Stimulated activated naive CD4-positive, alpha-beta T cell treated with Interleukin-2 at 50 U/mL for 16 hours (primary cell): ENCODE measurements at regions not wholly inside any gene's neighbourhood (a gene's known extent, or its start where the extent isn't known, plus 50 kb on each side); places are given as distances from the start of the nearest gene placed in this dataset.
"Not testable (repeated sequence)": the region's sequence is repeated elsewhere in the genome, so short reads cannot be mapped to it uniquely, and the experiment has no call there.

Source experiments
- DNase-seq: peaks from one replicate; lab custom pipeline; 2025; lab: John Stamatoyannopoulos, UW

DNA sequence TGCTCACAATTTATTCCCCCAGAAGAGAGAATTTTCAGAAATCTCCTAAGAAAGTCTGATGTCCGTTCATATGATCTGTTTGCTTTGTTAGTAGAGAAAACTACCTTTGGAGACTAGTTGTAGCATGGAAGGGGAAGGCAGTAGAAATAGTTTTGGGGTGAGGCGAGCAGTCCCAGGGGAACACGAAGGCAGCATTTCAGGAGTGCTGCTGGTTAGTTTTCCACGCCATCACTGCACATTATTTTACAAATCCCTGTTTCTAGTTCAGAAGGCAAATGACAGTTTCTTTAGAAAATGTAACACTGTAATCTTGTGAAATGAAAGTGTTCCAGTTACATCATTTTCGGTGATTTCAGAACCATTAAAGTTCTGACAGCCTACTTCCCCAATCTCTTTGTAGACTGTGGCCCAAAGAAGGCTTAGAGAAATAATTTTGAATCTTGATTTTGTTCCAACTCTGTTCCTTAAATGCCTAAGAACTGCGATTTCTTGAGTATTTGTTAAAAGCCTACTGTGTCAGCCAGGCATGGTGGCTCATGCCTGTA is 123.8 kb downstream of the LAT start:
- DNase-seq: not testable (repeated sequence)

DNA sequence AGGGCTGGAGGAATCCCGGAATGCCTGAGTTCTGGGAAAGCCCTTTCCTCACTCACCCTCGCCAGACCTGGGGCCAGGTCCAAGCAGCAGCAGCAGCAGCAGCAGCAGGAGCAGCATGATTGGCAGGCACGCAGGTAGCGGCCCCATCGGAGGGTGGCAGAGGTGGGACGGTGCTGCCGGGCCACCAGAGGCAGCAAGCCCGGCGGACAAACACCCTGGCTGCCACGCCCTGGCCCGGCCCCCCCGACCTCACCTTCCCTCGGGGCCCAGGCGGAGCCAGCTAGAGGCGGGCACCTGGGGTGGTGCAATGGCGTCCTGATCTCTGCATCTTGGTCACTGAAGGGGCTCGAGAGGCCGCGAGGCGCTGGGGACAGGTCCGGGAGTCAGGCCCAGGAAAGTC is 122.4 kb downstream of the LAT start:
- DNase-seq: no peak

DNA sequence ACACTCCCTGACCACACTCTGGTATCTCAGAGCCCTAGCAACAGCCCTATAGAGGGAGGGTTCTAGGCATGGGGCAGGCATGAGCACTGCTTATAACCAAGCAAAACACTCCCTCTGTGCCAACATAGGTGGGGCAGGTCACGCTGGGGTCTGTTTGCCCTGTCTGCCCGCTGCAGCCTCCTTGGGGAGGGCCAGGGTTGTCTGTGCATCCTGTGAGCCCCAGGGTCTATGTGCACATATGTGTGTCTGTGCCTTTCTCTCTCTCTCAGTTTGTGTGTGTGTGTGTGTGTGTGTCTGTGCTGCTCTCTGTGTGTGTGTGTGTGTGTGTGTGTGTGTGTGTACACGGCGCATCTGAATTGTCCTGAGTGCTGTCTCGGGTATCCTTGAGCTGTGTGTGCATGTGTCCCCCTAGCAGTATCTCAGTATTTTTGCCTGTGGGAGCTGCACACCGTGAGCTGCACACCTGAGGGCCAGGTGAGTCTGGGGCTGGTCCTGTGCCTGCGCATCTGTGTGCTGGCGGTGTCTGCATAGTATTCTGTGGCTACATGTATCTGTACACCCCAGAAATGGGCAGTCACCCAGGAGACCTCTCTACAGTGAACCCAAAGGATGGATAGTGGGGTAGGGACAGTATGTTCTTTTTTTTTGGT is 121.5 kb downstream of the LAT start:
- DNase-seq: not testable (repeated sequence)

DNA sequence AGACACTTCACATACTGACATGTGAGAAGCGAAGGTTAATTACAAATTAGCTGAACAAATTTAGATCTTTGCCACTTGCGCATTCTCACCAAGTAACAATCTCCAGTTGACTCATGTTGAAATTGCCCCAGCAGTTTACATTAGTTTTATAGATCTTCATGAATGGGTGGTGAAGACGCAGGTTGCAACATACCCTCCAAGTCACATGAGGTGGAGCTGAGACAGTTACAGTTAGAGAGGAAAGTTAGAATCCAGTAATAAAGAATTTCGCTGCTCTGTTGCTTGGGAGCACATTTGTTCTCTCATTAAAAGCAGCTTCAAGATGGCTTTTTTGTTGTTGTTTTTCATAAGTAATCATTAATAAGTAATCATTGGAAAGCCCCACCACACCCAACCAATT is 119.7 kb downstream of the LAT start:
- DNase-seq: not testable (repeated sequence)

DNA sequence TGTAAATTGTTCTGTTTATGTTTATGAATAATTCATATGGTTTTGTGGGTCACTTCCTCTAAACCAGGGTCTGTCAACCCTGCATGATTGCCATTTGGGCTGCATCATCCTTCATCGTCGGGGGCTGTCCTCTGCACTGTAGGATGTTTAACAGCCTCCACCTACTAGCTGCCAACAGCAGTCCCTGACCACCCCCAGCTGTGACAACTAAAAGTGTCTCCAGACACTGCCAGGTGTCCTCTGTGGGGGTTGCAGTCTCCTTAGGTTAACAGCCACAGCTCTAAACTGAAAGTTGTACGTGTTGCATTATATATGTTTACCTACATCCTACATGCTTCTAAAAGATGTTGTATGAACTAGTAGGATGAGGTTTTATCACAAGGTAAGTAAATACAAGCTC is 113.1 kb downstream of the LAT start:
- not testable (repeated sequence) for DNase-seq

DNA sequence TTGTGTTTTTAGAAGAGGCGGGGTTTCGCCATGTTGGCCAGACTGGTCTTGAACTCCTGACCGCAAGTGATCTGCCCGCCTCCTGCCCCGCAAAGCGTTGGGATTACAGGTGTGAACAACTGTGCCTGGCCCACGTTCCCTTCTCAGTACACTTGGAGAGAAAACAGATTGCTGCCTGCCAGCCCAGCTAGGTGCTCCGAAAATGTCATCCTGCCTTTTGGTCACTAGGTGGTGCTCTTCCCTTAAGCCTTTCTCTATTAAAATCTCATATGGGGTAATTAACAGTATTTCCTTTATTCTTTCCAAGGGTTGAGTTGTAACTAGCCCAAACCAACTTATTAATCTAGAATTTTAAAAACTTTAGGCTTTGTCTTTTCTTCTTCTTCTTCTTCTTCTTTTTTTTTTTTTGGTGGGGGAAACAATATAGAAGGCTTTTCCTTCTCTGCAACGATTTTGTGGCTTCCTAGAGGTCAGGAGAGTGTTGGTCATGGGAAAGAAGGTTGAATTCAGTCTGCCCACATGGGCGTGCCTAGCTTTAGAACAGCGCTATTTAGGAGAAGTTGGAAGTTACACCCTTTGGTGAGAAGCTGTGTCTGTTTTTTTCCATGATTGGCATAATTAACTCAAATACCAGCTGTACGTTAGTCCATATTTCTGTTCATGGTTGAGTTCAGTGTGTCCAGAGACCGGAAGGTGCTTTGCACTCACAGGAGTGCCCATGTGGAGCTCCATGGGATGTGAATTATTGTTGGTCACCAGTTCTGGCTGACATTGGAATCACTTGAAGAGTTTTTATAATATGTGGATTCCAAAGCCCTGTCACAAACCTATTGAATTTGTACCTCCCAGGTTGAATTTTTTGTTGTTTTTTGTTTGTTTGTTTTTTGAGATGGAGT is 110.1 kb downstream of the LAT start:
- not testable (repeated sequence) for DNase-seq

DNA sequence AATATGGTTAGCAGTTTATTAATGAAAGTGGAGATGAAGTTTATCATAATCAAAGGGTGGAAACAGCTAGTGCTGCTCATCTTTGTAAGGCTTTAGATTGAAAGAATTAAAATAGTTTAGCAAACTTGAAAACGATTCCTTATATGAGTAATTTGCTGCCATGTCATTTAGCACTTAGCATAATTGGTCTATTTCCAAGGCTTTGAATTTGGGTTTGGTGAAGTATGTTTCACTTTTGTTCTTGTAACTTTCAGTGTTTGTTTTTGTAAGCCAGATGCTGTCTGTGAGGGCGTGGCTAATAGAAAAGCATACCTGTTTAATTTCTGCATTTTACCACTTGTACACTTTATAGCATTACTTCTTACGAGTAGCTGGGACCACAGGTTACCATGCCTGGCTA is 109.5 kb downstream of the LAT start:
- not testable (repeated sequence) for DNase-seq

DNA sequence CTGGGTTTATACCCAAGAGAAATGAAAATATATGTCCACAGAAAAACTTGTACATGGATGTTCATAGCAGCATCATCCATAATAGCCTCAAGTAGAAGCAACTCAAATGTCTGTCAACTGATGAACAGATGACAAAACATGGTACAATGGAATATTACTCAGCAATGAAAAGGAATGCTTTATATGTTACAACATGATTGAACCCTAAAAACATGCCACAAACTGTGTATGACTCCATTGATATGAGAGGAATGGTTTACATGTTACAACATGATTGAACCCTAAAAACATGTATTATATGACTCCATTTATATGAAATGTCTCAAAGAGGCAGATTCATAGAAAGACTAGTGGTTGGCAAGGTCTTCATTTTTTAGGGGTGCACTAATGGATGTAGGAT is 104.8 kb downstream of the LAT start:
- DNase-seq: not testable (repeated sequence)

DNA sequence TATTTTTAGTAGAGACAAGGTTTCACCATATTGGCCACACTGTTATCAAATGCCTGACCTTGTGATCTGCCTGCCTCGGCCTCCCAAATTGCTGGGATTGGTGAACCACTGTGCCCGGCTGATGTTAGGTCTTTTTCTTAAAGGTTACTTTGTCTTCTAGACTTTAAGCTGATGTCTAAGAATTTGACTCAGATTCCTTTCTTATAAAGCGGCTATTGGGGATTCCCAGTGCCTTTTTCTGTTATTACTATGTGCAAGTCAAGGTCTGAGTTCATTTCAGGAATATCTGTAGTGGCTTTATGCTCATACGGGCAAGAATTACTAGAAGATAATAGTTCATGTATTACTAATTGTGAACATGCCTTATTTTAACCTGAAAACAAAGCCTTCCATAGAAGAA is 102.8 kb downstream of the LAT start:
- DNase-seq: not testable (repeated sequence)

DNA sequence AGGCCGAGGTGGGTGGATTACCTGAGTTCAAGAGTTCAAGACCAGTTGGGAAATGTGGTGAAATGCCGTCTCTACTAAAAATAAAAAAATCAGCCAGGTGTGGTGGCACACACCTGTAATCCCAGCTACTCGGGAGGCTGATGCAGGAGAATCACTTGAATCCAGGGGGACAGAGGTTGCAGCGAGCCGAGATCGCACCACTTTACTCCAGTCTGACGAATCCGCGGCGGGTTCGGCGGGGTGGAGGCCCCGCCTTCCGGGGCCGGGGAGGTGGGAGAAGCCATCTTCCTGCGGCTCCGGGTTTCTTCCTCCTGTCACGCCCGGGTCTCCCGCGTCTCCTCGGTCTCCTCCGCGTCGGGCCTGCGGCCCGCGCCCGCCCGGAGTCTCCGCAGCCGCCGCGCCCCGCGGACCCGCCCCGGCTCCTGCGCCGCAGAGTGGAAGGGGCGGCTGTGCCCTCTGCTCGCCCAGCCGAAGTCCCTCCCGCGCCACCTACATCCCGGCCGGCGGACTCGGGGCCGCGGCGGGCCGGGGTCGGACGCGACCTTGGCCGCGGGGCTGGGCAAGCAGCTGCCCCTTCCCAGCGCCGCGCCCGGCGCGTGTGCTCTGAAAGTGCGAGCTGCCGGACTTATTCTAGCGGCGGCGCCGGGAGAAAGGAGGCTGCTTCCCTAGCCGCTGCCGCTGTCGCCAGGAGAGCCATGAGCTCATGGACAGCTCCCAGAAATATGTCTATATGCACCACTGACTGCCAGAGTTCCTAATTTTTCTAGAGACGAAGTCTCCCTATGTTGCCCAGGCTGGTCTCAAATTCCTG is 97.2 kb downstream of the LAT start:
- peak; percentile 16 for DNase-seq

DNA sequence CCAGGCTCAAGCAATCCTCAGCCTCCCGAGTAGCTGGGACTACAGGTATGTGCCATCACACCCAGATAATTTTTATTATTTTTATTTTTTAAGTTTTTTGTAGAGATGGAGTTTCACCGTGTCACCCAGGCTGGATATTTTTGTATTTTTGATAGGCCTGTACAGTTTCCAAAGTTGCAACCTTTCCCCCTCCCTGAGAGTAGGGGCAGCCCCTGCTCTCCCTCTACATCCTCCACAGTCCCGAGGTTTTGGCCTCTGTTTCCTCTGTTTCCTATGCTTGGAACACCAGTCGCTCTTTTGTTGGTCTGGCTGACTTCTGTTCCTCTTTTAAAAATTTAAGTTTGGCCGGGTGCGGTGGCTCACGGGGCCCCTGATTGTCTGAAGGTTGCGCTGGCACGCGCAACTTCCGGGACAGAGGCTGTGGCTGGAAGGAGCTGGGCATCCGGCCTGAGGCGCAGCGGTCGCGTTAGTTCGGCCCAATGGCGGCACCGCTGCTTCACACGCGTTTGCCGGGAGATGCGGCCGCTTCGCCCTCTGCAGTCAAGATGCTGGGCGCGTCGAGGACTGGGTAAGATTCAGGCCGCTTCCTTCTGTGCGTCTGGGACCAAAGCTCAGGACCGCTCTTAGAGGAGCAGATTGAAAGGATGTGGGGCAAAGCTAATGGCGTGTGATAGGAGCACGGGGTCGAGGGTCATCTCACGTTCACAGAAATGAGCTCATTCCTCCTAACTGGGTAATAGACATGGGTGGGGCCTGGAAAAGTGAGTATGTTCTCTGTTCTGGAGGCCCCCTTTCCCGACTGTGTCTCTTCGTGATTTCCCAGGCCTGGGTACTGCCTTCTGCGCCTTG is 89.9 kb downstream of the LAT start:
- peak; percentile 34 for DNase-seq

DNA sequence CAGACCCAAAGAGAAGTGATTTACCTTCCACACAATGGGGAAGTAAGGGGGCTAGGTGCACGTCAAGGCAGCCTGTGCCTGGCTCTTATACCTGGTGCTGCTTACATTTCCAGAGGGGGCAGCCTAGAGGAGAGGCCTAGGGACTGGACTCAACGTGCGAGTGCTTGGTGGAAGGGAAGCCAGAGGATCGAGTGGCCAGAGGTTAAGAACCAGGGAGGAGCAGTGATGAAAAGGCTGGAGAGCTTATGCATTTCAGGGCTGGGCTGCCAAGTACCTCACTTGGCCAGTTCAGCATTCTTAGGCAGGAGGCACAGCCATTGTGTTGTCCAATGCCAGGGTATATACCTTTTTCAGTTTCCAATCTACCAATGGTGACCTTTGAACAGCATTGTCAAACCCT is 77.4 kb downstream of the LAT start:
- not testable (repeated sequence) for DNase-seq

DNA sequence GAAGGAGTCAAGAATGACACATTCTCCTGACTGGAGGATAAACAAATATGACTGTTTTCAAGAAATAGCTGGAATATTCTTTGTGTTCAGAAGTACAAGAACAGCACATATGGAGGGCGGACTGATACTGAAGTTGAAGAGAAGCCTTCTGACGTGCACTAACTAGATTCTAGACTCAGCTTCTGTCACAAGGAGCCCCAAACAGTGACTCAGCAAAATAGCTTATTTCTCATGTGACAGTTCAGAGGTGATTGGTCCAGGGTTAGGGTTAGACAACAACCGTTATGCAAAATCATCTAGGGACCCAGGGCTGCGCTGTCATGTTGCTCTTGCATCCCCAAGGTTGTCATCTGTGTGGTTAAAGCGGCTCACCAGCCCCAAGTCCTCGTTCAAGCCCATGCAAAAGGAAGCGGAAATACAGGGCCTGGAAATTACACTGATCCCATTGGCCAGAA is 76.6 kb downstream of the LAT start:
- DNase-seq: not testable (repeated sequence)

DNA sequence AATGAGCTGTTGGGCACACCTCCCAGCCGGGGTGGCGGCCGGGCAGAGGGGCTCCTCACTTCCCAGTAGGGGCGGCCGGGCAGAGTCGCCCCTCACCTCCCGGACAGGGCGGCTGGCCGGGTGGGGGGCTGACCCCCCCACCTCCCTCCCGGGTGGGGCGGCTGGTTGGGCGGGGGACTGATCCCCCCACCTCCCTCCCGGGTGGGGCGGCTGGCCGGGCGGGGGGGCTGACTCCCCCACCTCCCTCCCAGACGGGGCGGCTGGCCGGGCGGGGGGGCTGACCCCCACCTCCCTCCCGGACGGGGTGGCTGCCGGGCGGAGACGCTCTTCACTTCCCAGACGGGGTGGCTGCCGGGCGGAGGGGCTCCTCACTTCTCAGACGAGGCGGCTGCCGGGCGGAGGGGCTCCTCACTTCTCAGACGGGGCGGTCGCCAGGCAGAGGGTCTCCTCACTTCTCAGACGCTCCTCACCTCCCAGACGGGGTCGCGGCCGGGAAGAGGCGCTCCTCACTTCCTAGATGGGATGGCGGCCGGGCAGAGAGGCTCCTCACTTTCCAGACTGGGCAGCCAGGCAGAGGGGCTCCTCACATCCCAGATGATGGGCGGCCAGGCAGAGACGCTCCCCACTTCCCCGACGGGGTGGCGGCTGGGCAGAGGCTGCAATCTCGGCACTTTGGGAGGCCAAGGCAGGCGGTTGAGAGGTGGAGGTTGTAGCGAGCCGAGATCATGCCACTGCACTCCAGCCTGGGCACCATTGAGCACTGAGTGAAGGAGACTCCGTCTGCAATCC is 75.4 kb downstream of the LAT start:
- DNase-seq: not testable (repeated sequence)

DNA sequence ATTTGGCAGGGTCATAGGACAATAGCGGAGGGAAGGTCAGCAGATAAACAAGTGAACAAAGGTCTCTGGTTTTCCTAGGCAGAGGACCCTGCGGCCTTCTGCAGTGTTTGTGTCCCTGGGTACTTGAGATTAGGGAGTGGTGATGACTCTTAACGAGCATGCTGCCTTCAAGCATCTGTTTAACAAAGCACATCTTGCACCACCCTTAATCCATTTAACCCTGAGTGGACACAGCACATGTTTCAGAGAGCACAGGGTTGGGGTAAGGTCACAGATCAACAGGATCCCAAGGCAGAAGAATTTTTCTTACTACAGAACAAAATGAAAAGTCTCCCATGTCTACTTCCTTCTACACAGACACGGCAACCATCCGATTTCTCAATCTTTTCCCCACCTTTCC is 74.7 kb downstream of the LAT start:
- DNase-seq: not testable (repeated sequence)
